HuH-7 (cell line): ENCODE measurements at regions not wholly inside any gene's neighbourhood (a gene's known extent, or its start where the extent isn't known, plus 50 kb on each side); places are given as distances from the start of the nearest gene placed in this dataset.
A peak's percentile ranks its signal among the peaks of the same experiment; 100 is the strongest.
"Not testable (repeated sequence)": the region's sequence is repeated elsewhere in the genome, so short reads cannot be mapped to it uniquely, and the experiment has no call there.

Source experiments
- DNase-seq: peaks from one replicate; pipeline ENCODE4 v3.0.0; 2011; ENCODE audit warnings: low spot score

- DNase-seq: no peak
These were observed 242.8 kb upstream of the PDZRN3 start for GRCh38 chr3:73867524-73867923.

DNA sequence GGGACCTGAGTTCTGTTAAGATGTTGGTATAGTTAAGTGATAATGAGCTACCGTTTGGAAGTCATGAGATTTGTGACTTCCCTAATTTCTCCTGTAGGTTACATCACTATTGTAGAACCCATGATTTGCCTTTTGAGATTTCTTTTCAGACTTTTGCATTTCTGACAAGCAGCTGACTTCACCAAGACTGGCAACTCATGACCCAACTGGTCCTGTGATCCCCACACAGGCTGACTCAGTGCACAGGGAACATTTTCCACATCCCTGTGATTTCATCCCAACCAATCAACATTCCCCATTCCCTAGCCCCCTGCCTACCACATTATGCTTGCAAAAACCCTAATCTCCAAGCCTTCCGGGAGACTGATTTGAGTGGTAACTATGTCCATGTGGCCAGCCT, 242.1 kb upstream of the PDZRN3 start:
- no peak for DNase-seq

- DNase-seq: no peak
These were observed 238.9 kb upstream of the PDZRN3 start for GRCh38 chr3:73863546-73864079.

GRCh38 chr3:73855813-73856212, 231.1 kb upstream of the PDZRN3 start:
- no peak for DNase-seq

- DNase-seq: peak; percentile 1
These were observed 223.6 kb upstream of the PDZRN3 start for GRCh38 chr3:73848173-73848906.

DNA sequence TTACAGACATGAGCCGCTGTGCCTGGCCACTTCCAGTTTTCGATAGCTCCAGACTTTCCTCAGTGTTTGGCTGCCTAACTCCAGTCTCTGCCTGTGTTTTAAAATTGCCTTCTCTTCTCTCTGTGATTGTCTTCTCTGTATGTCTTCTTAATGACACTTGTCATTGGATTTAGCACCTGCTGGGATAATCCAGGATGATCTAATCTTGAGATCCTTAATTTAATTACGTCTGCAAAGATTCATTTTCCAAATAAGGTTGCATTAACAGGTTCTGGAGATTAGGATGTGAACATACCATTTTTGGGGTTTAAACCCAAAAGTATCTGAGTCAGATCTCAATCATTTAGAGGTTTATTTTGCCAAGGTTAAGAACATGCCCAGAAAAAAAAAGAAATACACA, 222.2 kb upstream of the PDZRN3 start:
- DNase-seq: no peak

GRCh38 chr3:73839032-73839431, 214.3 kb upstream of the PDZRN3 start:
- DNase-seq: no peak

DNA sequence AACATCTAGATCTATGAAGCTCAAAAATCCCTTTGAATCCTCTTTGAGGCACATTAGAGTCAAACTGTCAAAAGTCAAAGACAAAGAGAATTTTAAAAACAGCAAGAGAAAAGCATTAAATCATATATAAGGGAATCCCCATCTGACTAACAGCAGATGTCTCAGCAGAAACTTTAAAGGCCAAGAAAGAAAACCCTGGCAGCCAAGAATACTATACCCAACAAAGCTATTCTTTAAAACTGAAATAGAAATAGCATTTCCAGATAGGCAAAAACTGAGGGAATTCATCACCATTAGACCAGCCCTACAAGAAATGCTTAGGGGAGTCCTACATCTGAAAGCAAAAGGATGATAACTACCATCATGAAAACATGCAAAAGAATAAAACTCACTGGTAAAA, 211.2 kb upstream of the PDZRN3 start:
- no peak for DNase-seq

DNA sequence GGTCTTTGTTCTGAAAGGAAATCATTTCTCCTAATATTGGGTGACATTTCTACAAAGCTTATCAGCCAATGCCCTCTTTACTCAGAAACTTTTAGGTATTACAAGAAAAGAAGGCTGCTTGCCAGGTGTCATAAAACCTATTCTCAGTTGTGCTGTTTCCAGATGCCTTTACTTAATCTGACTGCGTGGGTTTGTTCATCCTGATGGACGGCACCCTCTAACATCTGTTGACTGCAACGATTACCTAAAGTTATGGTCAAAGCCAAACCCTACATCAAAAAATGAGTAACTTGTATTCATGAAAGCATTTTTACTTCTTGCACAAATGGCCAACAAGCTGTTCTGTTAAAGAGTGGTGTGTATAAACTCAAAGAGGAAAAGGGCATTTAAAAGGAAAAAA, 207.7 kb upstream of the PDZRN3 start:
- DNase-seq: no peak

DNA sequence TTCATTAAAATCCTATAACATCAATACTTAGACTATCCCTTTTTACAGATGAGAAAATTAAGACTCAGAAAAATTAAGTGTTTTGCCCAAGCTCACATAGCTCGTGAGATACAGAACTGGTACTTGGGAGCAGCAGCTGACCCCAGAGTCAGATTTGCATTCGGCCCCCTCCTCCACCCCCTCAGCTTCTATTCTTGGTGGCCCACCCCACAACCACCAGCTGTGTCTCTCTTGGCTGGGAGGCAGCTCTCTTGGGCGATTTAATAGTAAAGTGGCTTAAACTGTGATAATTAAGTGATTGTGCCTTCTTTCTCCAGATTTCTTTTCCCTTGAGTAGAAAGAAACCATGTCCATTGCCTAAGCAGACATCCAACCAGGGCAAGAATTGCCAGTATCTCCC, 203.6 kb upstream of the PDZRN3 start:
- DNase-seq: no peak

- DNase-seq: no peak
These were observed 203.0 kb upstream of the PDZRN3 start for GRCh38 chr3:73827725-73828211.

- no peak for DNase-seq
These were observed 202.5 kb upstream of the PDZRN3 start for GRCh38 chr3:73827204-73827603.

- DNase-seq: not testable (repeated sequence)
These were observed 196.2 kb upstream of the PDZRN3 start for GRCh38 chr3:73820896-73821295.

GRCh38 chr3:73820431-73820830, 195.7 kb upstream of the PDZRN3 start:
- DNase-seq: no peak

DNA sequence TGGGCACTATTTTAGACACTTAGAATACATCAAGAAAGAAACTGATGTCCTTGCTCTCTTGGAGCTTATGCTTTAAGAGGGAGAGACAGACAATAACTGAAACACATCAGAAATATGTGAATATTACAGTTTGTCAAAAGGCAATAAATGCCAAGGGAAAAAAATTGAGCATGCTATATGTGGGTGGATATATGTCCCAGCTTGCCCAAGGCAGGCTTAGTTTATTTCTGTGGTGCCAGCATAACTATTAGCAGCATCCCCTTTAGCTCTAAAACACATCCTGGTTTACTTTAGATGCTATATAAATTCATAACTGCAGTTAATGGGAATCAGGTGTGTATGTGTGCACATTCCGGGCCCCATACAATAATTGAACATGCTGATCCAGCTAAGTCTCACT, 191.2 kb upstream of the PDZRN3 start:
- DNase-seq: no peak

GRCh38 chr3:73813692-73814292, 189.1 kb upstream of the PDZRN3 start:
- no peak for DNase-seq

- no peak for DNase-seq
These were observed 188.6 kb upstream of the PDZRN3 start for GRCh38 chr3:73813291-73813690.

DNA sequence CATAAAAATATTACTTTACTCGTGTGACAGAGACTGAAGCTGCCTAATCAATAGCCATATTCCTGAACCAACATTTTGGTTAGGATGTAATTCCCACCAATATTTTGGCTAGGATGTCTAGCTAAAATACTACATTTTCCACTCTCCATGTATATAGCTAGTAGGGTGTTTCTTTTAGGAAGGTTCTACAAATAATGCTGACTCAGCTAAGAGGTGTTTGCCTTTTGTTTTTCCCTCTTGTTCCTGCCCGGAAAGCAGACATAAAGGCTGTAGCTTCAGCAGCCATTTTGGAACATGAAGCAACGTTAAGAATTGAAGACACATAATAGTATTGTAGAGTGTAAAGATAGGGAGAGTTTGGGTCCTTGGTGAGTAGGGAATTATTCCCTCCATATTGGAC, 187.3 kb upstream of the PDZRN3 start:
- DNase-seq: no peak

DNA sequence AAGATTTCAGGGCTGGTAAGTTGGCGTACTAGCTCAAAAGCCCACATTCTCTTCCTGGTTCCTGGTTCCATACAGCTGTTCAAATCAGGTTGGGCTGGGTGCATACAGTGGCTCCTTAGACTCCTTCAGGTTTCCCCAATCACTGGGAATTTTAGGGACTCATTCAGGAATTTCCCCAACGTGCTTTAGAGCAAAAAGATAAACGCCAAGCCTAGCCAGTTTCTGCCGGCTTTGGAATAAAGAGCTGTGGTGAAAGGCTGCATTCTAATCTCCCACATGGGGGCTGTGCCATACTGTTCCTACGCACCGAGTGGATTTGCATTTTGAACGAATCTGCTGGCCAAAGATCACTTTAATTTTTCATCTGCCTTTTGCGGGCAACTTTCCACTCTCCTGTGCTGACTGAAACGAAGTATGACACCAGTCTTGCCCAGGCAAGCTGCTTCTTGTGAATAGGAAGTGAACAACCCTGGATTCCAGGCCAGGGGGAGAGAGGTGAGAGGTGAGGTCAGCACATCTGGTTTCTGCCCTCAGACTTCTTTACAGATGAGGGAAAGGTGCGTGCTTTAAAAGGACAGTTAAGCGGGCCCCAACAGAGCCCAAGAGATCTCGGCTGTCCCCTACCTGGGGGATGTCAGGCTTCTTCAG, 184.2 kb upstream of the PDZRN3 start:
- no peak for DNase-seq

- no peak for DNase-seq
These were observed 180.7 kb upstream of the PDZRN3 start for GRCh38 chr3:73805435-73805834.

DNA sequence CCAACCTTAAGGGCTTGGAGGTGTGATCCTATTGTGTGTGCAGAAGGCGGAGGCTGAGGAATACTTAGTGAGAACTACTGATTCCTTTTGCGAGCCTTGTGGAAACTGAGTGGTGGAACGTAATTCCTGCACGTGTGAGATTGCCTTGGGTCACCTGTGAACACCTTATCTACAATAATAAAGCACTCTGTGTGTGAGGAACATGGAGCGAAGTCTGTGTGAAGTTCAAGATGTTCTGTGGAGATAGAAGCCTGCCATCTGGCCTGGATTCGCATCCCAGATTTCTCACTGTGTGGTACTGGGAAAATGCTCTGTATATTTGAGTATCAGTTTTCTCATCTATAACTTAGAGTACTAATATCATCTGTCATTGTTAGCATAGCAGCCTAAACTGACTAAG, 179.5 kb upstream of the PDZRN3 start:
- DNase-seq: no peak

DNA sequence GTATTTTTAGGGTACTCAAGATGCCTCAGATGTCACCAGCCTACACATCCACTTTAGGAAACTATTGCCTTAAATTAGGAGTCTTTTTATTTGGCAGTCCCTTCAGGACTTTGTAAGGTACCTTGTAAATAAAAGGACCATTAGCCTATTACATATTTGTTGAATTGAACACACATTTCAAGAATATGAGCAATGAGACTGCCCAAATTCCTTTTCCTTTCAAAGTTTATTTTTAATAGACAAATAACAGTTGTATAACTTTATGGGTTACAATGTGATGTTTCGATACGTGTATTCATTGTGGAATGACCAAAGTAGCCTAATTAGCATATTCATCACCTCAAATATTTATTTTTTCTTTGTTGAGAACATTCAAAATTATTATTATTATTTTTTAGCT, 176.7 kb upstream of the PDZRN3 start:
- no peak for DNase-seq

GRCh38 chr3:73797311-73797710, 172.6 kb upstream of the PDZRN3 start:
- DNase-seq: no peak
